ENCODE measurements at regions not wholly inside any gene's neighbourhood (a gene's known extent, or its start where the extent isn't known, plus 50 kb on each side); places are given as distances from the start of the nearest gene placed in this dataset.

GRCh38 chr10:94213980-94214379 lies 148.8 kb downstream of the NOC3L start:
- no peak for TF ChIP-seq CTCF (IDR thresholded peaks at IDR 0.05; ENCODE audit: borderline replicate concordance, control extremely low read depth, extremely low read depth, insufficient read depth, missing control alignments)
- in situ Hi-C loops (cut with MboI; ENCODE audit: low sequenced_read_pairs, unreplicated experiment): no loop called here
- DNase-seq (ENCODE audit: low spot score): no peak

GRCh38 chr10:94214481-94214893 lies 148.3 kb downstream of the NOC3L start:
- no peak for TF ChIP-seq CTCF (IDR thresholded peaks at IDR 0.05; ENCODE audit: borderline replicate concordance, control extremely low read depth, extremely low read depth, insufficient read depth, missing control alignments)
- in situ Hi-C loops (cut with MboI; ENCODE audit: low sequenced_read_pairs, unreplicated experiment): no loop called here
- no peak for DNase-seq (ENCODE audit: low spot score)

GRCh38 chr10:94216201-94216600 lies 146.5 kb downstream of the NOC3L start:
- in situ Hi-C loops (cut with MboI; ENCODE audit: low sequenced_read_pairs, unreplicated experiment): no loop called here
- DNase-seq (ENCODE audit: low spot score): no peak
- no peak for TF ChIP-seq CTCF (IDR thresholded peaks at IDR 0.05; ENCODE audit: borderline replicate concordance, control extremely low read depth, extremely low read depth, insufficient read depth, missing control alignments)

- in situ Hi-C loops (cut with MboI; ENCODE audit: low sequenced_read_pairs, unreplicated experiment): no loop called here
- no peak for TF ChIP-seq CTCF (IDR thresholded peaks at IDR 0.05; ENCODE audit: borderline replicate concordance, control extremely low read depth, extremely low read depth, insufficient read depth, missing control alignments)
These were observed 145.3 kb downstream of the NOC3L start for GRCh38 chr10:94217411-94217810.

GRCh38 chr10:94218493-94219183 lies 144.1 kb downstream of the NOC3L start:
- no peak for TF ChIP-seq CTCF (IDR thresholded peaks at IDR 0.05; ENCODE audit: borderline replicate concordance, control extremely low read depth, extremely low read depth, insufficient read depth, missing control alignments)
- in situ Hi-C loops (cut with MboI; ENCODE audit: low sequenced_read_pairs, unreplicated experiment): no loop called here
- no peak for DNase-seq (ENCODE audit: low spot score)

More at GRCh38 chr10:94217411-94217810, 145.3 kb downstream of the NOC3L start:
- DNase-seq (ENCODE audit: low spot score): no peak

GRCh38 chr10:94219829-94220228 lies 142.9 kb downstream of the NOC3L start:
- in situ Hi-C loops (cut with MboI; ENCODE audit: low sequenced_read_pairs, unreplicated experiment): no loop called here

More at GRCh38 chr10:94219829-94220228, 142.9 kb downstream of the NOC3L start:
- no peak for DNase-seq (ENCODE audit: low spot score)
- no peak for TF ChIP-seq CTCF (IDR thresholded peaks at IDR 0.05; ENCODE audit: borderline replicate concordance, control extremely low read depth, extremely low read depth, insufficient read depth, missing control alignments)

All from GM13976 (cell line).